Naive thymus-derived CD4-positive, alpha-beta T cell (primary cell): ENCODE measurements at regions not wholly inside any gene's neighbourhood (a gene's known extent, or its start where the extent isn't known, plus 50 kb on each side); places are given as distances from the start of the nearest gene placed in this dataset.

Experiments used
- ATAC-seq: fragments of 150-1000 bp; cut with Tn5 transposase; 2 replicates; pipeline ENCODE4 v1.10.0; 2021; ENCODE audit warnings: mild to moderate bottlenecking, moderate library complexity
- CTCF ChIA-PET: fragments of 350-600 bp; sonication (Branson Sonifier 250); formaldehyde crosslinking; loops from one replicate; lab custom pipeline; 2021; ENCODE audit warnings: antibody characterized with exemption; lab: Charles Lee
- POLR2A ChIA-PET: fragments of 350-600 bp; sonication (Branson Sonifier 250); formaldehyde crosslinking; loops from one replicate; lab custom pipeline; 2021; ENCODE audit warnings: antibody characterized with exemption, inconsistent platforms; lab: Charles Lee
- DNase-seq, 9 donors: peaks; one replicate each; pipeline versions ENCODE4 v3.0.0 to v3.0.0-alpha.2; 2020 to 2022; ENCODE audit warnings: mixed read lengths in 1 of 9
- H3K27ac ChIP-seq: one replicate; pipeline ENCODE4 v1.7.0; 2013; ENCODE audit warnings: mild to moderate bottlenecking, low read depth, low read length, moderate library complexity
- H3K27me3 ChIP-seq, 2 donors: one replicate each; pipeline ENCODE4 v1.7.0; 2013; ENCODE audit warnings: low read length in 2 of 2, mild to moderate bottlenecking in 2 of 2, moderate library complexity in 2 of 2; ENCODE audit not compliant: control insufficient read depth in 2 of 2, insufficient read depth in 2 of 2
- H3K36me3 ChIP-seq, 3 experiments: 1 replicate in 2 of 3; 2 replicates in 1 of 3; pipeline ENCODE4 v1.7.0; 2013; ENCODE audit warnings: low read length in 3 of 3, mild to moderate bottlenecking in 3 of 3, moderate library complexity in 1 of 3; ENCODE audit not compliant: insufficient read depth in 3 of 3, control insufficient read depth in 2 of 3
- H3K4me1 ChIP-seq, 2 donors: one replicate each; pipeline ENCODE4 v1.7.0; 2013; ENCODE audit warnings: low read length in 2 of 2, mild to moderate bottlenecking in 2 of 2, moderate library complexity in 1 of 2; ENCODE audit not compliant: control insufficient read depth in 2 of 2, insufficient read depth in 2 of 2
- H3K4me3 ChIP-seq: 2 replicates; pipeline ENCODE4 v1.7.0; 2013; ENCODE audit warnings: mild to moderate bottlenecking, low read length
- H3K9me3 ChIP-seq, 3 experiments: 1 replicate in 2 of 3; 2 replicates in 1 of 3; pipeline ENCODE4 v1.7.0; 2013; ENCODE audit warnings: low read length in 3 of 3; ENCODE audit not compliant: control insufficient read depth in 2 of 3
- H3K27ac Mint-ChIP-seq, 9 donors: one replicate each; pipeline ENCODE4 v1.8.0; 2020 to 2022; ENCODE audit warnings: mixed read lengths in 9 of 9, mild to moderate bottlenecking in 8 of 9, moderate library complexity in 5 of 9, inconsistent platforms in 2 of 9
- H3K27me3 Mint-ChIP-seq, 5 donors: one replicate each; pipeline ENCODE4 v1.8.0; 2021 to 2022; ENCODE audit warnings: mixed read lengths in 5 of 5, mild to moderate bottlenecking in 1 of 5
- H3K36me3 Mint-ChIP-seq, 5 donors: one replicate each; pipeline ENCODE4 v1.8.0; 2020 to 2022; ENCODE audit warnings: mixed read lengths in 5 of 5, mild to moderate bottlenecking in 3 of 5, inconsistent platforms in 1 of 5
- H3K4me1 Mint-ChIP-seq, 7 donors: one replicate each; pipeline ENCODE4 v1.8.0; 2020 to 2022; ENCODE audit warnings: mixed read lengths in 7 of 7, mild to moderate bottlenecking in 3 of 7, inconsistent platforms in 1 of 7
- H3K4me3 Mint-ChIP-seq, 10 donors: one replicate each; pipeline ENCODE4 v1.8.0; 2020 to 2022; ENCODE audit warnings: mild to moderate bottlenecking in 10 of 10, mixed read lengths in 10 of 10, moderate library complexity in 6 of 10, inconsistent platforms in 2 of 10
- H3K9me3 Mint-ChIP-seq, 11 donors: one replicate each; pipeline ENCODE4 v1.8.0; 2020 to 2022; ENCODE audit warnings: mixed read lengths in 11 of 11, mild to moderate bottlenecking in 4 of 11, inconsistent platforms in 1 of 11, moderate library complexity in 1 of 11
- intact Hi-C, 2 donors: fragments of 100-400 bp; cut with micrococcal nuclease; formaldehyde crosslinking; loops; one replicate each; pipeline ENCODE4 v1.15.1; 2023

DNA sequence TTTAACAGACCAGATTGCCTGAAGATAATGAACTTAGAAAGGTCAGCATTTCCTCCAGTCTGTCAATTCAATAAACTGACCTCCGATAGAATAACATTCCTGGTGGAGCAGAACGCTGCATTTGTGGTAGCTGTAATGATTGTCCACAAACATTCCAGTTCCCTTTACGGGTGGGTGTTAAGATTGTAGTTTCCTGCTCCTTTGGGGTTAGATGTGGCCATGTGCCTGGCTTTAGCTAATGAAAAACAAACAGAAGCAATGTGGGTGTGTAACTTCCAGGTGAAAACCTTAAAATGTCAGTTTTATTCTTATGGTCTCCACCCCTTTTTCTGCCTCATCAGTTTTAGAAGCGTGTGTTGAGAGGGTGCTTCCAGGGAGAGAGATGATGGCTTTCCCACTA lies 217.3 kb upstream of the CRY1 start:
- no peak overlapping the region for H3K27ac ChIP-seq
- Mint-ChIP-seq H3K27ac (no peak overlapping the region), H3K9me3 (no peaks in the 10 kb centered on the region), H3K4me1 (peaks cover 11 to 21% (median 20%) of the 10 kb centered on the region in 7 donors), H3K36me3 (no peaks in the 10 kb centered on the region), H3K27me3 (peaks cover 0 to 52% (median 0%) of the 10 kb centered on the region in 5 donors), H3K4me3 (no peak overlapping the region)
- no peaks in the 10 kb centered on the region for H3K36me3 ChIP-seq
- intact Hi-C loops, result loop anchor here in 1 of 2 donors (10.0 kb wide), 1 partner anchor 454 kb away; the partner anchor contains the start of gene PRDM4
- H3K4me1 ChIP-seq, result peaks cover 0 to 12% of the 10 kb centered on the region in 2 donors
- ChIA-PET CTCF (no interaction called here), POLR2A (interaction anchor here (1.4 kb wide), 1 partner anchor 9 kb away, joined by 3 read pairs; no protein-coding TSS in a partner anchor)
- ATAC-seq (no peak), DNase-seq (no peak)
- H3K4me3 ChIP-seq, result no peak overlapping the region
- H3K9me3 ChIP-seq, result no peaks in the 10 kb centered on the region
- H3K27me3 ChIP-seq, result no peaks in the 10 kb centered on the region

DNA sequence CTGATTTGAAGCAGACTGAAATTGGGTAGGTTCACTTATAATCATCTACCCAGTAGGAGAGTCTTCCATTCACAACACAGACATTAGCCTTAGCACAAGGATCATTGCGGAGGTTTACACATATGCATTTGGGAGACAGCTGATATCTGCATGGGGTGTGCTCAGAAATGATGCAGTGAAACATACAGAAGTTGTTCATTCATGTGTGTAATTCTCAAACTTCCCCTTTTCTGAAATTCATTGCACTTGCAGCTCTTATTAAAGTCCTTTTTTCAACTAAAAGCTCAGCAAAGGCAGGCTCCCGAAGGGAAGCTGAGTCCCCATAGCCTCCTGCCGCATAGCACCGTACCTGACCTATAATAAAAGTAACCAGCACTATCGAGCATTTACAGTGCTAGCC lies 218.3 kb upstream of the CRY1 start:
- H3K9me3 Mint-ChIP-seq, result no peaks in the 10 kb centered on the region
- H3K9me3 ChIP-seq, result no peaks in the 10 kb centered on the region
- POLR2A ChIA-PET, result interaction anchor here (1.4 kb wide), 1 partner anchor 8 kb away, joined by 3 read pairs; no protein-coding TSS in a partner anchor
- no peaks in the 10 kb centered on the region for H3K36me3 ChIP-seq
- H3K4me1 ChIP-seq, result peaks cover 0 to 12% of the 10 kb centered on the region in 2 donors
- H3K4me3 Mint-ChIP-seq, result no peak overlapping the region
- no peak overlapping the region for H3K27ac Mint-ChIP-seq
- intact Hi-C loops, result loop anchor here in 1 of 2 donors (10.0 kb wide), 1 partner anchor 453 kb away; the partner anchor contains the start of gene PRDM4
- H3K36me3 Mint-ChIP-seq, result no peaks in the 10 kb centered on the region
- no peaks in the 10 kb centered on the region for H3K27me3 ChIP-seq
- peaks cover 11 to 21% (median 20%) of the 10 kb centered on the region in 7 donors for H3K4me1 Mint-ChIP-seq
- ATAC-seq, result no peak
- H3K4me3 ChIP-seq, result no peak overlapping the region
- H3K27ac ChIP-seq, result no peak overlapping the region
- H3K27me3 Mint-ChIP-seq, result peaks cover 0 to 51% (median 0%) of the 10 kb centered on the region in 5 donors
- CTCF ChIA-PET, result no interaction called here
- no peak for DNase-seq

DNA sequence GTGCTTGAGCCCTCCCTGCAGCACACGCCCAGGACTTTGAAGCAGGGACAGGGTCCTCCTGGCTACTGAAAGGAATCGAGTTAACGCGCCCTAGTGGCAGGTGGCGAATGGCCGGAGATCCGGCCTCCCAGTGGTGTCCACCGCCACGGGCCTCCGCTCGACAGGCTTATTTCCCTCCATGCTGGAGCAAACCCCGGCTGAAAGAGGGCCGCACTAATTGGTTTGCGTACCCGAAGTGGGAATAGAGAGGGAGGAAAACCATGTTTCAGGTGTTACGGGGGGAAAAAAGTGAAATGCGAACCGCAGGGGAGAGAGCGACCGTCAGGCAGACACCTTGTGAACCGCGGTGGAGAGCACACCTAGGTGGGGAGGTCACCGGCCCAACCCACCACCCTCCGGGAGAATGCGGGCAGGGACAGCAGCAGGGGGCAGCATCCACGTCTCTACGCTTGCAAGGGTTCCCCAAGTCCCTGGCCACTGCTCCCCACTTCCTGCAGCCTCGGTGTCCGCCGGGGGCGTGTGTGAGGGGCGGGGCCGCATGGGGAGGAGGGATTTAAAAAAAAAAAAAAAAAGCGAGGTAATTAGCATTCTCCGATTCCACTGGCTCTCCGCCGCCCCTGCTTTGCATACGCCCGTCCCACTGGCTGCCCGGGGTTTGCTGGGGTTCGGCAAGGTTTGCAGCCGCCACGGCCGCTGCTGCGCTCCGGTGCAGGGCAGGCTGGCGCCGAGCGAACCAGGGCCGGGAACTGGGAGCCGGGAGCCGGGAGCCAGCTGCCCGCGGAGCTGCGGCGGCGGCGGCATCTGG lies 224.6 kb upstream of the CRY1 start:
- POLR2A ChIA-PET, result interaction anchor here (1.4 to 6.4 kb wide), 3 partner anchors 54 to 290 kb away, joined by 3 to 112 read pairs (median 33); no protein-coding TSS in a partner anchor
- H3K27me3 Mint-ChIP-seq, result peaks cover 0 to 39% (median 0%) of the 10 kb centered on the region in 5 donors
- peaks cover 11 to 37% (median 28%) of the 10 kb centered on the region in 7 donors for H3K4me1 Mint-ChIP-seq
- CTCF ChIA-PET, result interaction anchor here (0.6 to 1.7 kb wide), 5 partner anchors 54 to 288 kb away, joined by 3 to 4 read pairs (median 3); no protein-coding TSS in a partner anchor
- Histone ChIP-seq H3K9me3 (no peaks in the 10 kb centered on the region), H3K36me3 (peaks cover 0 to 4% (median 0%) of the 10 kb centered on the region in 3 experiments), H3K4me3 (peak overlapping the region; percentile 66), H3K27ac (peak overlapping the region; percentile 89), H3K27me3 (no peaks in the 10 kb centered on the region), H3K4me1 (peaks cover 12 to 21% of the 10 kb centered on the region in 2 donors)
- intact Hi-C loops, result loop anchor here (1.0 to 10.0 kb wide), 14 partner anchors 31 to 961 kb away; partner anchors contain the start of genes PRDM4 (in 2 of the 2), CRY1 (in 1 of the 2), POLR3B (in 1 of the 2) and PWP1 (in 1 of the 2)
- peak; percentile 67 to 89 (median 85) for DNase-seq
- H3K27ac Mint-ChIP-seq, result peak overlapping the region; percentile 34 to 89 (median 62)
- H3K9me3 Mint-ChIP-seq, result peaks cover 0 to 6% (median 0%) of the 10 kb centered on the region in 11 donors
- no peaks in the 10 kb centered on the region for H3K36me3 Mint-ChIP-seq
- ATAC-seq, result peak; percentile 78
- H3K4me3 Mint-ChIP-seq, result peak overlapping the region; percentile 84 to 98 (median 88)

DNA sequence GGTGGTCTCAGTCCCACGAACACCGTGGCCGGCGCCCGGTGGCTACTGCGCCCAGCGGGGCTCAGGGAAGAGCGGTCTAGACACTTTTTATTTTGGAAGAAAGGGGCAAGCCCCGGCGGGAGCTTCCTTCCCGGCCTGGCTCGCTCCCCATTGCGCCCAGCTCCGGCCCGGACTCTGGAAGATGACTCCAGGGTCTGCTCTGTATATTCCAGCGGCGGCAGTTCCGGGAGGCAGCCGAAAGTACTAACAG lies 225.1 kb upstream of the CRY1 start:
- POLR2A ChIA-PET, result interaction anchor here (1.4 to 6.4 kb wide), 4 partner anchors 9 to 289 kb away, joined by 3 to 112 read pairs (median 18); no protein-coding TSS in a partner anchor
- peak overlapping the region in 8 of 9 donors; percentile 22 to 84 (median 58) for H3K27ac Mint-ChIP-seq
- peaks cover 12 to 23% of the 10 kb centered on the region in 2 donors for H3K4me1 ChIP-seq
- CTCF ChIA-PET, result interaction anchor here (1.0 to 1.7 kb wide), 3 partner anchors 9 to 85 kb away, joined by 3 to 5 read pairs (median 4); no protein-coding TSS in a partner anchor
- ATAC-seq (no peak), DNase-seq (peak in 1 of 9 donors; percentile 17)
- H3K4me3 Mint-ChIP-seq, result peak overlapping the region; percentile 84 to 98 (median 88)
- peaks cover 0 to 4% (median 0%) of the 10 kb centered on the region in 3 experiments for H3K36me3 ChIP-seq
- intact Hi-C loops, result loop anchor here (1.0 to 10.0 kb wide), 14 partner anchors 31 to 961 kb away; partner anchors contain the start of genes PRDM4 (in 2 of the 2), CRY1 (in 1 of the 2), POLR3B (in 1 of the 2) and PWP1 (in 1 of the 2)
- no peaks in the 10 kb centered on the region for H3K27me3 ChIP-seq
- no peaks in the 10 kb centered on the region for H3K9me3 ChIP-seq
- H3K4me1 Mint-ChIP-seq, result peaks cover 11 to 40% (median 33%) of the 10 kb centered on the region in 7 donors
- H3K36me3 Mint-ChIP-seq, result no peaks in the 10 kb centered on the region
- H3K27me3 Mint-ChIP-seq, result peaks cover 0 to 35% (median 0%) of the 10 kb centered on the region in 5 donors
- peak overlapping the region; percentile 66 for H3K4me3 ChIP-seq
- H3K27ac ChIP-seq, result peak overlapping the region; percentile 89
- peaks cover 0 to 6% (median 0%) of the 10 kb centered on the region in 11 donors for H3K9me3 Mint-ChIP-seq

DNA sequence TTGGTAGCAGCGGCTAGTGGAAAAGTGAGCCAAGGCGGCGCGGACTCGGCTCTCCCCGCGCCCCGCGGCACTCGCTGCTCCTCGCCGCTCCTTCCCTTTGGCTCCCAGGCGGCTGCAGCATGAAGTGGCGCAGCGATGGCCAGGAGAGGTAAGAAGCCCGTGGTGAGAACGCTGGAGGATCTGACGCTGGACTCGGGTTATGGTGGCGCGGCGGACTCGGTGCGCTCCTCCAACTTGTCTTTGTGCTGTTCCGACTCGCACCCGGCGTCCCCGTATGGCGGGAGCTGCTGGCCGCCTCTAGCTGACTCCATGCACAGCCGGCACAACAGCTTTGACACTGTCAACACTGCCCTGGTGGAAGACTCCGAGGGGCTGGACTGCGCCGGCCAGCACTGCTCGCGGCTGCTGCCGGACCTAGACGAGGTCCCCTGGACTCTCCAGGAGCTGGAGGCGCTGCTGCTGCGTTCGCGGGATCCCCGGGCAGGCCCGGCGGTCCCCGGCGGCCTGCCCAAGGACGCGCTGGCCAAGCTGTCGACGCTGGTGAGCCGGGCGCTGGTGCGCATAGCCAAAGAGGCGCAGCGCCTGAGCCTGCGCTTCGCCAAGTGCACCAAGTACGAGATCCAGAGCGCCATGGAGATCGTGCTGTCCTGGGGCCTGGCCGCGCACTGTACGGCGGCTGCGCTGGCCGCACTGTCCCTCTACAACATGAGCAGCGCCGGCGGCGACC lies 225.6 kb upstream of the CRY1 start:
- Mint-ChIP-seq H3K4me3 (peak overlapping the region; percentile 84 to 98 (median 88)), H3K36me3 (no peaks in the 10 kb centered on the region), H3K27ac (peak overlapping the region; percentile 13 to 87 (median 75)), H3K4me1 (peaks cover 11 to 45% (median 38%) of the 10 kb centered on the region in 7 donors), H3K9me3 (peaks cover 0 to 6% (median 0%) of the 10 kb centered on the region in 11 donors), H3K27me3 (peaks cover 0 to 30% (median 0%) of the 10 kb centered on the region in 5 donors)
- intact Hi-C loops, result loop anchor here (1.0 to 10.0 kb wide), 14 partner anchors 32 to 962 kb away; partner anchors contain the start of genes PRDM4 (in 2 of the 2), CRY1 (in 1 of the 2), POLR3B (in 1 of the 2) and PWP1 (in 1 of the 2)
- ChIA-PET CTCF (interaction anchor here (1.0 to 1.7 kb wide), 4 partner anchors 10 to 85 kb away, joined by 3 to 6 read pairs (median 4); no protein-coding TSS in a partner anchor), POLR2A (interaction anchor here (0.6 to 6.4 kb wide), 12 partner anchors 8 to 1086 kb away, joined by 3 to 112 read pairs (median 6); partner anchors contain the start of gene CRY1)
- H3K27me3 ChIP-seq, result no peaks in the 10 kb centered on the region
- peak overlapping the region; percentile 89 for H3K27ac ChIP-seq
- H3K36me3 ChIP-seq, result peaks cover 0 to 4% (median 0%) of the 10 kb centered on the region in 3 experiments
- ATAC-seq (no peak), DNase-seq (peak in 6 of 9 donors; percentile 14 to 48 (median 39))
- peaks cover 12 to 23% of the 10 kb centered on the region in 2 donors for H3K4me1 ChIP-seq
- no peaks in the 10 kb centered on the region for H3K9me3 ChIP-seq
- peak overlapping the region; percentile 66 for H3K4me3 ChIP-seq
